MM.1S (cell line): ENCODE measurements at regions not wholly inside any gene's neighbourhood (a gene's known extent, or its start where the extent isn't known, plus 50 kb on each side); places are given as distances from the start of the nearest gene placed in this dataset.

Source experiments
- EZH2 ChIP-seq: fragments of 300-600 bp; sonication (generic); optimal IDR thresholded peaks from 2 replicates; pipeline ENCODE3; 2017; ENCODE audit warnings: low read depth, mild to moderate bottlenecking, antibody characterized with exemption, low read length, mixed read lengths
- EZH2phosphoT487 ChIP-seq: fragments of 300-600 bp; sonication (generic); IDR thresholded peaks from 2 replicates; pipeline ENCODE4 v1.6.1; 2018; ENCODE audit warnings: antibody characterized with exemption, low read length
- TF ChIP-seq, protein P1 (sequence below): fragments of 300-600 bp; sonication (generic); IDR thresholded peaks from 2 replicates; pipeline ENCODE4 v1.5.1; 2016; ENCODE audit warnings: antibody characterized with exemption, low read length, mixed read lengths

DNA sequence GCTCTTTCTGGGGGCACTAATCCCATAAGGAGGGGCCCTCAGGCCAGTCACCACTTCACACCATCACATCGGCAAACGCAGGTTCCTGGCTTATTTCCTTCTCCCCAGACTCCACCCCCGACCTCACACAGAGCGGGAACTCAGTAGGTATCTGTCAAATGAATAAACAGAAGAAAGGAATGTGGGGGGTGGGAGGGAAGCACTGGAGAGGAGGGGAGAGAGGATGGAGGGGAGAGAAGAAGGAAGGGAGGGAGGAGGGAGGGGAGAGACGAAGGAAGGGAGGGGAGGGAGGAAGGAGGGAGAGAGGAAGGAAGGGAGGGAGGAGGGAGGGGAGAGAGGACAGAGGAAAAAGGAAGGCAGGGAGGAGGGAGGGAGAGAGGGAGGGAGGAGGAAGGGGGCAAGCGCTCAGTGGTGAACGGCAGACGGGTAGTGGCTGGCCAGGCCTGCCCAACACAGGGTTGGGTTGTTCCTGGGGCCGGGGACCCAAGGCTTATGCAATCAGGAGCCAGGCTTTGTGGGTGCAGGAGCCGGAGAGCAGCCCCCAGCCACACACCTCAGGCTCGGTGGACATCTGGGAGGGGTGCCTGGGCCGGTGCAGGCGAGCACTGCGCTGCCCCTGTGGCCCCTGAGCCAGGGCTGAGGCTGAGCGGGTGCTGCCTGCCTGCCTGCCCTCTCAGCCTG is 52.6 kb upstream of the FBRSL1 start:
- TF ChIP-seq EZH2, result no peak
- TF ChIP-seq EZH2phosphoT487, result no peak
- TF ChIP-seq, protein P1, sequence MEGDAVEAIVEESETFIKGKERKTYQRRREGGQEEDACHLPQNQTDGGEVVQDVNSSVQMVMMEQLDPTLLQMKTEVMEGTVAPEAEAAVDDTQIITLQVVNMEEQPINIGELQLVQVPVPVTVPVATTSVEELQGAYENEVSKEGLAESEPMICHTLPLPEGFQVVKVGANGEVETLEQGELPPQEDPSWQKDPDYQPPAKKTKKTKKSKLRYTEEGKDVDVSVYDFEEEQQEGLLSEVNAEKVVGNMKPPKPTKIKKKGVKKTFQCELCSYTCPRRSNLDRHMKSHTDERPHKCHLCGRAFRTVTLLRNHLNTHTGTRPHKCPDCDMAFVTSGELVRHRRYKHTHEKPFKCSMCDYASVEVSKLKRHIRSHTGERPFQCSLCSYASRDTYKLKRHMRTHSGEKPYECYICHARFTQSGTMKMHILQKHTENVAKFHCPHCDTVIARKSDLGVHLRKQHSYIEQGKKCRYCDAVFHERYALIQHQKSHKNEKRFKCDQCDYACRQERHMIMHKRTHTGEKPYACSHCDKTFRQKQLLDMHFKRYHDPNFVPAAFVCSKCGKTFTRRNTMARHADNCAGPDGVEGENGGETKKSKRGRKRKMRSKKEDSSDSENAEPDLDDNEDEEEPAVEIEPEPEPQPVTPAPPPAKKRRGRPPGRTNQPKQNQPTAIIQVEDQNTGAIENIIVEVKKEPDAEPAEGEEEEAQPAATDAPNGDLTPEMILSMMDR, result no peak
